Neural cell (in vitro differentiated cells): ENCODE measurements at regions not wholly inside any gene's neighbourhood (a gene's known extent, or its start where the extent isn't known, plus 50 kb on each side); places are given as distances from the start of the nearest gene placed in this dataset.

Experiments used
- H2AFZ ChIP-seq: fragments of 200-600, 300-800 bp; sonication (generic), shearing (Covaris generic); 2 replicates; pipeline ENCODE4 v1.6.0; 2014; ENCODE audit warnings: low read depth, mild to moderate bottlenecking, antibody characterized with exemption, low read length, moderate library complexity
- H3F3A ChIP-seq: fragments of 200-600 bp; shearing (Covaris generic); 2 replicates; pipeline ENCODE4 v1.6.1; 2016; ENCODE audit warnings: mild to moderate bottlenecking, moderate library complexity, mixed read lengths, antibody characterized with exemption, low read length; ENCODE audit not compliant: insufficient read depth, poor library complexity, severe bottlenecking
- H3K27ac ChIP-seq: fragments of 200-600, 300-800 bp; sonication (generic), shearing (Covaris generic); 2 replicates; pipeline ENCODE4 v1.5.1; 2014; ENCODE audit warnings: mild to moderate bottlenecking, low read length, moderate library complexity
- H3K27me3 ChIP-seq: fragments of 300-800, 200-600 bp; sonication (generic), shearing (Covaris generic); 2 replicates; pipeline ENCODE4 v1.6.0; 2014; ENCODE audit warnings: mild to moderate bottlenecking, low read depth, low read length, moderate library complexity; ENCODE audit not compliant: insufficient read depth
- H3K36me3 ChIP-seq: fragments of 300-800, 200-600 bp; sonication (generic), shearing (Covaris generic); 2 replicates; pipeline ENCODE4 v1.5.1; 2014; ENCODE audit warnings: mild to moderate bottlenecking, antibody characterized with exemption, low read length, moderate library complexity; ENCODE audit not compliant: insufficient read depth
- H3K4me2 ChIP-seq: fragments of 300-800, 200-600 bp; sonication (generic), shearing (Covaris generic); 2 replicates; pipeline ENCODE4 v1.6.0; 2014; ENCODE audit warnings: mild to moderate bottlenecking, low read length
- H3K4me3 ChIP-seq: fragments of 300-800, 200-600 bp; sonication (generic), shearing (Covaris generic); 2 replicates; pipeline ENCODE4 v1.5.1; 2014; ENCODE audit warnings: mild to moderate bottlenecking, low read length, moderate library complexity
- H3K79me2 ChIP-seq: fragments of 200-600 bp; shearing (Covaris generic); replicated peaks from 2 replicates; pipeline ENCODE4 v1.6.0; 2014; ENCODE audit warnings: mild to moderate bottlenecking, low read length, moderate library complexity; ENCODE audit not compliant: insufficient read depth
- H3K9ac ChIP-seq: fragments of 300-800, 200-600 bp; sonication (generic), shearing (Covaris generic); 2 replicates; pipeline ENCODE4 v1.6.1; 2016; ENCODE audit warnings: mild to moderate bottlenecking, low read length, mixed read lengths
- H3K9me2 ChIP-seq: fragments of 200-600 bp; shearing (Covaris generic); 2 replicates; pipeline ENCODE4 v1.6.1; 2016; ENCODE audit warnings: mild to moderate bottlenecking, low read length, mixed read lengths; ENCODE audit not compliant: insufficient read depth
- H3K9me3 ChIP-seq: fragments of 200-600, 300-800 bp; sonication (generic), shearing (Covaris generic); 2 replicates; pipeline ENCODE4 v1.6.1; 2016; ENCODE audit warnings: mild to moderate bottlenecking, mixed run types, low read length, moderate library complexity, mixed read lengths
- H4K20me1 ChIP-seq: fragments of 200-600 bp; shearing (Covaris generic); 2 replicates; pipeline ENCODE4 v1.6.1; 2016; ENCODE audit warnings: mild to moderate bottlenecking, mixed run types; ENCODE audit not compliant: insufficient read depth
- CTCF ChIP-seq: fragments of 450-650 bp; IDR thresholded peaks from 2 replicates; pipeline ENCODE4 v1.5.1; 2014; ENCODE audit warnings: antibody characterized with exemption, mild to moderate bottlenecking, moderate library complexity; ENCODE audit not compliant: poor library complexity, severe bottlenecking
- EP300 ChIP-seq: fragments of 450-650 bp; conservative IDR thresholded peaks from 2 replicates; pipeline ENCODE4 v1.6.1; 2014; ENCODE audit warnings: antibody characterized with exemption, mild to moderate bottlenecking, moderate library complexity; ENCODE audit not compliant: poor library complexity, severe bottlenecking
- EZH2 ChIP-seq: fragments of 200-600, 300-800 bp; shearing (Covaris generic), sonication (generic); IDR thresholded peaks from 2 replicates; pipeline ENCODE4 v1.6.1; 2014; ENCODE audit warnings: antibody characterized with exemption, low read length, borderline replicate concordance, mild to moderate bottlenecking; ENCODE audit not compliant: insufficient read depth, poor library complexity, severe bottlenecking
- MXI1 ChIP-seq: fragments of 450-650 bp; conservative IDR thresholded peaks from 2 replicates; pipeline ENCODE4 v1.6.1; 2014; ENCODE audit warnings: antibody characterized with exemption, mild to moderate bottlenecking; ENCODE audit not compliant: poor library complexity, severe bottlenecking
- POLR2AphosphoS5 ChIP-seq: IDR thresholded peaks from 2 replicates; pipeline ENCODE4 v1.6.1; 2012
- RAD21 ChIP-seq: fragments of 450-650 bp; conservative IDR thresholded peaks from 2 replicates; pipeline ENCODE4 v1.6.1; 2014; ENCODE audit warnings: antibody characterized with exemption, mild to moderate bottlenecking, moderate library complexity
- REST ChIP-seq: IDR thresholded peaks from 2 replicates; pipeline ENCODE4 v1.6.1; 2012; ENCODE audit warnings: borderline replicate concordance
- SMC3 ChIP-seq: fragments of 450-650 bp; conservative IDR thresholded peaks from 2 replicates; pipeline ENCODE4 v1.6.1; 2014; ENCODE audit warnings: antibody characterized with exemption, mild to moderate bottlenecking, moderate library complexity; ENCODE audit not compliant: poor library complexity
- TAF1 ChIP-seq: IDR thresholded peaks from 2 replicates; pipeline ENCODE4 v1.6.1; 2012; ENCODE audit warnings: low read depth

GRCh38 chr16:86112178-86112577 lies 213.2 kb downstream of the IRF8 start:
- no peak for TF ChIP-seq RAD21
- no peak for TF ChIP-seq REST
- Histone ChIP-seq H3K4me3 (no peak overlapping the region), H3K4me2 (no peak overlapping the region), H3K9me3 (peaks cover 3% of the 10 kb centered on the region), H3K9ac (no peak overlapping the region), H3K79me2 (no peaks in the 10 kb centered on the region), H4K20me1 (no peaks in the 10 kb centered on the region), H3K27ac (no peak overlapping the region), H3F3A (no peaks in the 10 kb centered on the region), H2AFZ (no peak overlapping the region), H3K27me3 (no peaks in the 10 kb centered on the region), H3K36me3 (no peaks in the 10 kb centered on the region), H3K9me2 (no peaks in the 10 kb centered on the region)

GRCh38 chr16:86117235-86117634 lies 218.3 kb downstream of the IRF8 start:
- no peaks in the 10 kb centered on the region for H4K20me1 ChIP-seq
- TF ChIP-seq MXI1: no peak
- H3K79me2 ChIP-seq: no peaks in the 10 kb centered on the region
- H2AFZ ChIP-seq: no peak overlapping the region
- no peaks in the 10 kb centered on the region for H3K27me3 ChIP-seq
- no peaks in the 10 kb centered on the region for H3K36me3 ChIP-seq
- no peaks in the 10 kb centered on the region for H3F3A ChIP-seq
- H3K9ac ChIP-seq: no peak overlapping the region
- H3K9me3 ChIP-seq: no peaks in the 10 kb centered on the region
- H3K27ac ChIP-seq: no peak overlapping the region
- H3K4me3 ChIP-seq: no peak overlapping the region
- no peak overlapping the region for H3K4me2 ChIP-seq
- no peaks in the 10 kb centered on the region for H3K9me2 ChIP-seq

GRCh38 chr16:86117756-86118155 lies 218.8 kb downstream of the IRF8 start:
- no peaks in the 10 kb centered on the region for H3F3A ChIP-seq
- H3K9me2 ChIP-seq: no peaks in the 10 kb centered on the region
- H3K4me3 ChIP-seq: no peak overlapping the region
- H3K9me3 ChIP-seq: no peaks in the 10 kb centered on the region
- H4K20me1 ChIP-seq: no peaks in the 10 kb centered on the region
- H2AFZ ChIP-seq: no peak overlapping the region
- no peaks in the 10 kb centered on the region for H3K36me3 ChIP-seq
- no peaks in the 10 kb centered on the region for H3K27me3 ChIP-seq
- H3K9ac ChIP-seq: no peak overlapping the region
- no peaks in the 10 kb centered on the region for H3K79me2 ChIP-seq
- no peak overlapping the region for H3K27ac ChIP-seq
- TF ChIP-seq POLR2AphosphoS5 (no peak), CTCF (no peak), RAD21 (no peak), REST (no peak), TAF1 (no peak), MXI1 (no peak), SMC3 (no peak), EZH2 (no peak), EP300 (no peak)
- H3K4me2 ChIP-seq: no peak overlapping the region
